AG10803 (cell line): ENCODE measurements at regions not wholly inside any gene's neighbourhood (a gene's known extent, or its start where the extent isn't known, plus 50 kb on each side); places are given as distances from the start of the nearest gene placed in this dataset.
A peak's percentile ranks its signal among the peaks of the same experiment; 100 is the strongest.

Source experiments
- DNase-seq: peaks from one replicate; pipeline ENCODE4 v3.0.0; 2010; ENCODE audit warnings: low read depth
- H3K4me3 ChIP-seq: 2 replicates; pipeline ENCODE4 v1.5.1; 2011; ENCODE audit warnings: mild to moderate bottlenecking, low read length, control low read depth
- CTCF ChIP-seq: conservative IDR thresholded peaks from 2 replicates; pipeline ENCODE4 v1.5.1; 2011; ENCODE audit warnings: mild to moderate bottlenecking, low read length, control low read depth, inconsistent platforms

GRCh38 chr9:73073337-73074175 is 78.1 kb upstream of the ANXA1 start:
- H3K4me3 ChIP-seq = no peak overlapping the region
- no peak for TF ChIP-seq CTCF
- DNase-seq = peak; percentile 71

GRCh38 chr9:73067074-73067473 is 84.6 kb upstream of the ANXA1 start:
- no peak overlapping the region for H3K4me3 ChIP-seq
- DNase-seq = no peak
- TF ChIP-seq CTCF = no peak

DNA sequence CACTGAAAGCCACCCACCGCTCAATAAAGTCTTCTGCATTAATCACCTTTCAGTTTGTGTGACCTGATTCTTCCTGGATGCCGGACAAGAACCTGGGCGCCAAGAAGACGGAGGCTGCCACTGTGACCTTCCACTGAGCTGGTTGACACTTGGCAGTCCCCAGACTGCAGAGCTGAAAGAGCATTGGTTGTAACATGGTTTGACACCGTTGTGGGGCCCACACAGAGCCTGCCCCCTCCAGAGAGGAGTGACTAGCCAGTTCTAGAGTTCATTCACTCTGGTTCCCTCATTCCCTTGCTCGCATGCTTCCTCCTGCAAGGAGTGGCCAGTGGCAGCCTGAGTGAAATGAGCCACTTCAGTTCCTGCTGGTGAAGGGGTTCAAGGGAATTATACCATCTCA is 86.2 kb upstream of the ANXA1 start:
- no peak overlapping the region for H3K4me3 ChIP-seq
- no peak for DNase-seq
- no peak for TF ChIP-seq CTCF

- DNase-seq = no peak
- TF ChIP-seq CTCF = no peak
- H3K4me3 ChIP-seq = no peak overlapping the region
These were observed 87.3 kb upstream of the ANXA1 start for GRCh38 chr9:73064315-73064714.

DNA sequence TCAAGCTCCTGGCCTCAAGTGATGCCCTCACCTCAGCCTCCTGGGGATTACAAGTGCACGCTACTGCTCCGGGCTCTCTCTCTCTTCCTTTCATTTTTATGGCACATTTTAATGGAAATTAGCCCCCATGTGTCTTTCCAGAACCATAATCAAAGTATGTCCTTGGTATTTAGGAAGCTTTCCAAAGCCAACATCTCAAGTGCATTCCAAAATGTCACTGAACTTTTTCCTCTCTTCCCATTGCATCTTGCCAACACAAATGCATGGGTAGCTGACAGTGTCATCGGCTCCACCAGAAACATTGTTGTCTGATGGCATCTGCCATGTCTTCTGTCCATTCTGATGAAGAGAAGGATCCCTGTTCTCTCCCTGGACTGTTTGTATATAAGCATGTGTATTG is 90.5 kb upstream of the ANXA1 start:
- H3K4me3 ChIP-seq = no peak overlapping the region
- TF ChIP-seq CTCF = no peak
- DNase-seq = no peak

DNA sequence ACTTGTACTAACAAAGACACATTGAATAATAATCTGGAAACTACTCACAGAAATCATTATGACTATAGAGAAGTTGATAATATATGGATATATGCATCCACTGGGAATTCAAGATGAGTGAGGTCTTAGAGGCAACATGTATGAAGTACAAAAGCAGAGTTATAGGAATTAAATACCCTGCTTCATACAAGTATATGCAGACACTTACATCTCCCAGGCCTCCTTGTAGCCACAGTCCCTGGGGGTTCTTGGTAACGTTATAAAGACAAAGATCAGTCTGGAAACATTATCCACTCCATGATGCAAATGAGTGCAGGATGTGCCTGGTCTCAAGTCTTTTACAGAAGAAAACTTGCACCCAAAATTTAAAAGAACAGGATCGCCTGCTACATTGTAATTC is 92.4 kb upstream of the ANXA1 start:
- DNase-seq = no peak
- TF ChIP-seq CTCF = no peak
- no peak overlapping the region for H3K4me3 ChIP-seq

DNA sequence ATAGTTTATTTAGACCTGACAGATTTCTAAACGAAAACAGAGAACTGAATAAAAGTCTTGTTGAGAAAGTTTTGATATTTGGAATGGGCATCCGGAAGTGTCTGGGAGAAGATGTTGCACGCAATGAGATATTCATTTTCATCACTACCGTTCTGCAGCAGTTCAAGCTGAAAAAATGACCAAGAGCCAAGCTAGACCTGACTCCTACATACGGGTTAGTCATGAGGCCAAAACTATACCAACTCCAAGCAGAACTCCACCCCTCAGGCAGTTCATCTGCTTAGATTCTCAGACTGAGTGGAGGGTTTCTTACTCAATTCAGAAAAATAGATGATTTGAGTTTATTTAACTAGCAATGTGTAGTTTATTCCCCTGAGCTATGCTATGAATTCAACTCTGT is 95.4 kb upstream of the ANXA1 start:
- no peak for DNase-seq
- no peak overlapping the region for H3K4me3 ChIP-seq
- TF ChIP-seq CTCF = no peak
